Stomach (tissue), 8 donors: ENCODE measurements at regions not wholly inside any gene's neighbourhood (a gene's known extent, or its start where the extent isn't known, plus 50 kb on each side); places are given as distances from the start of the nearest gene placed in this dataset.

Experiments
- DNase-seq, 2 donors: peaks; one replicate each; pipeline versions ENCODE4 v3.0.0 to v3.0.0-alpha.2; 2013 to 2019
- H3K27ac ChIP-seq, 5 donors: fragments of 200-600 bp in 4 of 5; sonication (generic) in 4 of 5; one replicate each; pipeline ENCODE4 v1.5.1; 2013 to 2019; ENCODE audit warnings: mild to moderate bottlenecking in 1 of 5, moderate library complexity in 1 of 5
- H3K27me3 ChIP-seq, 3 donors: fragments of 200-600 bp; sonication (generic); one replicate each; pipeline ENCODE4 v1.5.1; 2017 to 2019; ENCODE audit warnings: mixed run types in 1 of 3
- H3K36me3 ChIP-seq, 4 donors: fragments of 200-600 bp; sonication (generic); 1 replicate in 3 of 4; 2 replicates in 1 of 4; pipeline ENCODE4 v1.5.1; 2016 to 2019
- H3K4me1 ChIP-seq, 4 donors: fragments of 200-600 bp; sonication (generic); one replicate each; pipeline ENCODE4 v1.5.1; 2016 to 2019
- H3K4me3 ChIP-seq, 4 donors: fragments of 200-600 bp; sonication (generic) in 3 of 4; one replicate each; pipeline ENCODE4 v1.5.1; 2016 to 2019; ENCODE audit warnings: mild to moderate bottlenecking in 1 of 4
- H3K9me3 ChIP-seq, 4 donors: fragments of 200-600 bp; sonication (generic); one replicate each; pipeline ENCODE4 v1.5.1; 2016 to 2019
- CTCF ChIP-seq, 7 experiments: fragments of 450-650 bp in 4 of 7; fragments of 200-600 bp in 3 of 7; sonication (generic) in 3 of 7; IDR thresholded peaks; one replicate each; pipeline ENCODE4 v1.5.1; 2016 to 2019; ENCODE audit warnings: antibody characterized with exemption in 7 of 7, control low read depth in 2 of 7, mild to moderate bottlenecking in 1 of 7
- EP300 ChIP-seq: sonication (generic); formaldehyde crosslinking; IDR thresholded peaks from one replicate; pipeline ENCODE4 v1.6.1; 2017; ENCODE audit warnings: antibody characterized with exemption
- POLR2A ChIP-seq, 4 donors: fragments of 450-650 bp; IDR thresholded peaks; one replicate each; pipeline ENCODE4 v1.6.1; 2016; ENCODE audit warnings: antibody characterized with exemption in 4 of 4, control low read depth in 2 of 4, mild to moderate bottlenecking in 1 of 4, moderate library complexity in 1 of 4
- POLR2AphosphoS5 ChIP-seq, 3 donors: sonication (generic); formaldehyde crosslinking; IDR thresholded peaks; one replicate each; pipeline ENCODE4 v1.6.1; 2016; ENCODE audit warnings: antibody characterized with exemption in 3 of 3
- WGBS, 5 donors: extraction: QIAGEN DNeasy Blood & Tissue Kit in 3 of 5; methylation state at CpG; one replicate each; pipeline versions ENCODE4 v1.1.5 to v1.1.7; 2013 to 2018; 5-methylcytosine and 5-hydroxymethylcytosine counted together
- intact Hi-C: fragments of 100-400 bp; cut with DNase I; formaldehyde crosslinking; loops from one replicate; pipeline ENCODE4 v1.15.1; 2023; ENCODE audit warnings: low total_unique reads
- donor health status: healthy with polysubstance abuse.
- donor health status: Bipolar disorder and iron deficiency.
- donor health status: healthy.

- Histone ChIP-seq H3K4me1 (peaks cover 0 to 3% (median 0%) of the 10 kb centered on the region in 4 donors), H3K27ac (no peak overlapping the region), H3K9me3 (no peaks in the 10 kb centered on the region), H3K4me3 (no peak overlapping the region), H3K27me3 (no peaks in the 10 kb centered on the region), H3K36me3 (no peaks in the 10 kb centered on the region)
- no peak for TF ChIP-seq EP300
- no peak for TF ChIP-seq POLR2AphosphoS5 (IDR thresholded peaks at IDR 0.05)
- TF ChIP-seq CTCF (IDR thresholded peaks at IDR 0.05): no peak
- no peak for TF ChIP-seq POLR2A (IDR thresholded peaks at IDR 0.05)
- DNase-seq: no peak
- intact Hi-C loops: no loop called here
- 94 to 98% (median 96%) methylated on average over 1 of the region's 1 CpG for WGBS, 5 donors
Measured at GRCh38 chr1:43052322-43052721, 93.7 kb upstream of the SLC2A1 start.

- DNase-seq: peak in 1 of 2 donors; percentile 81
- intact Hi-C loops: no loop called here
- H3K9me3 ChIP-seq: no peaks in the 10 kb centered on the region
- 57 to 75% (median 72%) methylated on average over 2 of the region's 2 CpGs for WGBS, 5 donors
- H3K36me3 ChIP-seq: no peaks in the 10 kb centered on the region
- peaks cover 0 to 3% (median 0%) of the 10 kb centered on the region in 4 donors for H3K4me1 ChIP-seq
- no peak overlapping the region for H3K27ac ChIP-seq
- H3K27me3 ChIP-seq: no peaks in the 10 kb centered on the region
- H3K4me3 ChIP-seq: no peak overlapping the region
- TF ChIP-seq POLR2A (IDR thresholded peaks at IDR 0.05) (no peak), EP300 (no peak), CTCF (IDR thresholded peaks at IDR 0.05) (no peak), POLR2AphosphoS5 (IDR thresholded peaks at IDR 0.05) (no peak)
Measured at GRCh38 chr1:43049481-43049880, 90.8 kb upstream of the SLC2A1 start.

DNA sequence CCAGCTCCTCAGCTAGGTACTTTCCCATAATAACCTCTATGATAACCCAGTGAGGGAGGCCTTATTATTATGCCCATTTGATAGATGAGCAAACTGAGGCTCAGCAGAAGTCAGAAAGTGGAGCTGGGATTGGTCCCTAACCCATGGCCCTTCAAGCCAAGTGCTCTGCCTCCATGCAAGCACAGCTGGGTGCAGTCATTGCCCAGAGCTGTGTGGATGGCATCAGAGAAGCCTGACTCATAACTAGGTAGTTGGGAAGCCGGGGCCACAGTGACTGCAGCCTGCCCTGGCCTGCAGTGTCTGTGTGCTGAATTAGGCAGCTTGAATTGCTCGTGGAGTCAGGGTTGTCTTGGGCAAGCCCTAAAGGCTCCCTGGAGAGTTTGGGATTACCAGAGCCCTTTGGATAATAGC is 89.9 kb upstream of the SLC2A1 start:
- no peaks in the 10 kb centered on the region for H3K27me3 ChIP-seq
- 58 to 84% (median 70%) methylated on average over 1 to 2 of the region's 2 CpGs for WGBS, 5 donors

DNA sequence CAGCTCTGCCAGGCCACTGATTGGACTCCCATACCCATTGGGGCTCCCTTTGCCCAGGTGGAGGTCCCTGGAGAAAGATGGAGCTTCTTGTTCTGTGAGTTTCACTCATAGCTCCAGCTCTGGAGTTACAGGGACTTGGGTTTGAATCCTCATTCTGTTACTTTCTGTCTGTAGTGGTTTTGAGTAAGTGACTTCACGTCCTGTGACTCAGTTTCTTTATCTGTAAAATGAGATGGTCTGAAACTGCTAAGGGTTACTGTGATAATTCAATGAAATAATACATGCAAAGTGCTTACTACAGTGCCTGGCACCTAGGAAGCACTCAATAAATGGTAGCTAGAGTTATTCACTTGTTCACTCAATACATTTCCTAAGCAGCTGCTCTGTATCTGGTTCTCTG is 88.5 kb upstream of the SLC2A1 start:
- Histone ChIP-seq H3K27ac (no peak overlapping the region), H3K36me3 (no peaks in the 10 kb centered on the region), H3K4me1 (peaks cover 0 to 3% (median 0%) of the 10 kb centered on the region in 4 donors), H3K9me3 (no peaks in the 10 kb centered on the region), H3K27me3 (no peaks in the 10 kb centered on the region), H3K4me3 (no peak overlapping the region)
- DNase-seq: no peak
- intact Hi-C loops: no loop called here
- WGBS, 5 donors: 74 to 84% (median 80%) methylated on average over 1 of the region's 1 CpG
- TF ChIP-seq EP300 (no peak), CTCF (IDR thresholded peaks at IDR 0.05) (no peak), POLR2A (IDR thresholded peaks at IDR 0.05) (no peak), POLR2AphosphoS5 (IDR thresholded peaks at IDR 0.05) (no peak)

More for the DNA sequence above, 89.9 kb upstream of the SLC2A1 start:
- peak overlapping the region in 1 of 5 donors; percentile 1 for H3K27ac ChIP-seq
- no peaks in the 10 kb centered on the region for H3K36me3 ChIP-seq
- no peak for DNase-seq
- peaks cover 0 to 3% (median 0%) of the 10 kb centered on the region in 4 donors for H3K4me1 ChIP-seq
- H3K9me3 ChIP-seq: no peaks in the 10 kb centered on the region
- intact Hi-C loops: no loop called here
- no peak overlapping the region for H3K4me3 ChIP-seq
- TF ChIP-seq POLR2AphosphoS5 (IDR thresholded peaks at IDR 0.05): no peak
- no peak for TF ChIP-seq POLR2A (IDR thresholded peaks at IDR 0.05)
- no peak for TF ChIP-seq CTCF (IDR thresholded peaks at IDR 0.05)
